ENCODE measurements at regions not wholly inside any gene's neighbourhood (a gene's known extent, or its start where the extent isn't known, plus 50 kb on each side); places are given as distances from the start of the nearest gene placed in this dataset.

GRCh38 chr1:168941640-168942039, 164.8 kb upstream of the ATP1B1 start:
- no peaks in the 10 kb centered on the region for H3K4me1 Mint-ChIP-seq
- peaks cover 2% of the 10 kb centered on the region for H3K9me3 Mint-ChIP-seq
- H3K27me3 Mint-ChIP-seq: peaks cover 32% of the 10 kb centered on the region
- no peak overlapping the region for H3K4me3 Mint-ChIP-seq
- no peaks in the 10 kb centered on the region for H3K36me3 Mint-ChIP-seq
- H3K27ac Mint-ChIP-seq: no peak overlapping the region
- ATAC-seq: no peak

DNA sequence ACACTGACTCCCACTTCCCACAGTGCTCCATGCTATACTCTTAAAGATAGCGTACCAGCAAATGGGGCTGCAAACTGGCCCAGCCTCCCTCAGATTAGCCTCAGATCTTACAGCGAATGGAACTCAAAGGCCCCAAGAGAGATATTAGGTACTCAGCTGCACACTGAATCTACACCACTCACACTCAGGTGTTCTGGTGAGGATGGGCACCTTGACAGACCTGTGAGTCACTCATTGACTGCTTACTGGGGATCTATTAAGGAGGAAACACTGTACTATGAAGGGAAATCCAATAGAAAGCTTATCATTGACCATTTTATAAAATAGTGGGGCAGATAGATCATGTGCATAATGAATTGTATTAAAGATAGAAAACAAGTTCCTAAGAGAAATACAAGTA, 164.3 kb upstream of the ATP1B1 start:
- H3K27ac Mint-ChIP-seq: no peak overlapping the region
- no peaks in the 10 kb centered on the region for H3K9me3 Mint-ChIP-seq
- no peak for ATAC-seq
- peaks cover 32% of the 10 kb centered on the region for H3K27me3 Mint-ChIP-seq
- no peak overlapping the region for H3K4me3 Mint-ChIP-seq
- no peaks in the 10 kb centered on the region for H3K4me1 Mint-ChIP-seq
- no peaks in the 10 kb centered on the region for H3K36me3 Mint-ChIP-seq

DNA sequence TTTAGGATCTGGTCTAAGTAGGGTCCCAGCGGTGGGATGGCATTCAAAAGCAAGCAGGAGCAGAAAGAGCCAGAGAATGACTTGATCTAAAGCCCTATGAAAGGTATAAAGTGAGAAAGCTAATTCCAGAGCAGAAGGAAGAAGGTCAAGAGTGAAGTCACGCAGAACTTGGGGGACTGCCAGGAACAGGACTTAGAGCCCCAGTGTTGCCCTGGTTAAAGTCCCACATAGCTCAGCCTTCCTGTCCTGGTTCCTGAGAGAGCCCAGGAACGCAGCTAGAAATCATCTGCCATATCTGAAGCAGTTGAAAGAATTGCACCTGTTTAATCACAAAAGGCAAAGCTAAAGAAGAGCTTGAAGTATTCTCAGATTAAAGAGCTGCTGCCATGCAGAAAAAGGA, 160.6 kb upstream of the ATP1B1 start:
- Mint-ChIP-seq H3K27ac (no peak overlapping the region), H3K27me3 (peaks cover 26% of the 10 kb centered on the region), H3K4me3 (no peak overlapping the region), H3K4me1 (no peaks in the 10 kb centered on the region), H3K36me3 (no peaks in the 10 kb centered on the region), H3K9me3 (no peaks in the 10 kb centered on the region)
- ATAC-seq: no peak

- Mint-ChIP-seq H3K27ac (no peak overlapping the region), H3K4me1 (no peaks in the 10 kb centered on the region), H3K4me3 (no peak overlapping the region), H3K36me3 (no peaks in the 10 kb centered on the region), H3K9me3 (no peaks in the 10 kb centered on the region), H3K27me3 (peaks cover 17% of the 10 kb centered on the region)
- no peak for ATAC-seq
These were observed 159.4 kb upstream of the ATP1B1 start for GRCh38 chr1:168947041-168947440.

GRCh38 chr1:168949672-168950071, 156.8 kb upstream of the ATP1B1 start:
- Mint-ChIP-seq H3K27ac (no peak overlapping the region), H3K4me1 (no peaks in the 10 kb centered on the region), H3K27me3 (no peaks in the 10 kb centered on the region), H3K4me3 (no peak overlapping the region), H3K9me3 (no peaks in the 10 kb centered on the region), H3K36me3 (no peaks in the 10 kb centered on the region)
- ATAC-seq: no peak

DNA sequence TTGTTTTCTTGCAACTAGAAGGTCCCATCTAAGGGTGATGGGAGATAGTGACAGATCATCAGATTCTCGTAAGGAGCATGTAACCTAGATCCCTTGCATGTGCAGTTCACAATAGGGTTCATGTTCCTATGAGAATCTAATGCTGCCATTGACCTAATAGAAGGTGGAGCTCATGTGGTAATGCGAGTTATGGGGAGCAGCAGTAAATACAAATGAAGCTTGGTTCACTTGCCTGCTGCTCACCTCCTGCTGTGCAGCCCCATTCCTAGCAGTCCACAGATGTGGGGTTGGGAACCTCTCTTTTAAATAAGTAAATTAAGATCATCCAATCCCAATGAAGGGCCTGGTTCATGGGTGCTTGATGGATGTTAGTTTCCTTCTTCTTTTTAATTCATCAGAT, 148.7 kb upstream of the ATP1B1 start:
- no peak for ATAC-seq
- no peaks in the 10 kb centered on the region for H3K36me3 Mint-ChIP-seq

GRCh38 chr1:168958562-168959289, 147.8 kb upstream of the ATP1B1 start:
- Mint-ChIP-seq H3K4me1 (no peaks in the 10 kb centered on the region), H3K27me3 (peaks cover 19% of the 10 kb centered on the region), H3K9me3 (no peaks in the 10 kb centered on the region), H3K36me3 (no peaks in the 10 kb centered on the region), H3K27ac (no peak overlapping the region), H3K4me3 (no peak overlapping the region)
- no peak for ATAC-seq

More for the DNA sequence above, 148.7 kb upstream of the ATP1B1 start:
- H3K27ac Mint-ChIP-seq: no peak overlapping the region
- no peaks in the 10 kb centered on the region for H3K4me1 Mint-ChIP-seq
- H3K27me3 Mint-ChIP-seq: peaks cover 19% of the 10 kb centered on the region
- no peaks in the 10 kb centered on the region for H3K9me3 Mint-ChIP-seq
- H3K4me3 Mint-ChIP-seq: no peak overlapping the region

DNA sequence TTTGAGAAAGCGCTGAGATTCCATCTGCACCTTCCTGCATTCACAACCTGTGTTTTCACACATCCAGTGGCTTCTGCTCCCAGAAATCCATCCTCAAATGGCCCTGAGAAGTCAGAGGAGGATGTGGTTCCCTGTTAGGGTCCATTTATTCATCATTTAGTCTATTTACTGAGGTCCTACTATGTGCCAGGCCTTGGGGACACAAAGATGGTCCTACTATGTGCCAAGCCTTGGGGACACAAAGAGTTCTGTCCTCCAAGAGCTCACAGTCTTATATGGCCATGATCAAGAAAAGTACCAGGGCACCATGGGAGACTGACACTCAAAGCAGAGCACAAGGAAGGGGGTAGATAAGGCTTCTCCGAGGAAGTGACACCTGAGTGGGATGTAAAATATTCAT, 147.1 kb upstream of the ATP1B1 start:
- no peak for ATAC-seq
- H3K27ac Mint-ChIP-seq: no peak overlapping the region
- no peaks in the 10 kb centered on the region for H3K9me3 Mint-ChIP-seq
- H3K4me1 Mint-ChIP-seq: no peaks in the 10 kb centered on the region
- H3K4me3 Mint-ChIP-seq: no peak overlapping the region
- no peaks in the 10 kb centered on the region for H3K36me3 Mint-ChIP-seq
- peaks cover 19% of the 10 kb centered on the region for H3K27me3 Mint-ChIP-seq

DNA sequence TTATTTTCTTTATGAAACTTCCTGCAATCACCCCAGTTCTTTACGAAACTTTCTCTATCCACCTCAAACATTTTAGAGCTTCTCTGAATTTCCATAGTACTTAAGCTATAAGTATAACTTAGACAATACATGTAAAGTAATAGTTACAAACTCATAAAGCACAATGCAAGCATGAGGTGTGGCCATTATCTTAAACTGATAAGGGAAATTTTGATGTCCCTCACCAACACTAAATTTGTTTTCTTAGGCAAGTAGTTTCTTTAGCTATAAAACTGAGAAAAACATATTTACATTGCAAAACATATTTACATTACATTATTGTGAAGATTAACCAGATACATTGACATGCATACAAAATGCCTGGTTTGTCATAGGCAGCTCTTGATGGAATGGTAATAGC, 146.4 kb upstream of the ATP1B1 start:
- Mint-ChIP-seq H3K27ac (no peak overlapping the region), H3K9me3 (no peaks in the 10 kb centered on the region), H3K4me1 (no peaks in the 10 kb centered on the region), H3K36me3 (no peaks in the 10 kb centered on the region), H3K4me3 (no peak overlapping the region), H3K27me3 (peaks cover 19% of the 10 kb centered on the region)
- no peak for ATAC-seq

GRCh38 chr1:168960595-168960994, 145.9 kb upstream of the ATP1B1 start:
- no peak for ATAC-seq
- H3K9me3 Mint-ChIP-seq: no peaks in the 10 kb centered on the region
- no peak overlapping the region for H3K4me3 Mint-ChIP-seq
- H3K4me1 Mint-ChIP-seq: no peaks in the 10 kb centered on the region
- H3K36me3 Mint-ChIP-seq: no peaks in the 10 kb centered on the region
- H3K27ac Mint-ChIP-seq: no peak overlapping the region
- peaks cover 19% of the 10 kb centered on the region for H3K27me3 Mint-ChIP-seq

DNA sequence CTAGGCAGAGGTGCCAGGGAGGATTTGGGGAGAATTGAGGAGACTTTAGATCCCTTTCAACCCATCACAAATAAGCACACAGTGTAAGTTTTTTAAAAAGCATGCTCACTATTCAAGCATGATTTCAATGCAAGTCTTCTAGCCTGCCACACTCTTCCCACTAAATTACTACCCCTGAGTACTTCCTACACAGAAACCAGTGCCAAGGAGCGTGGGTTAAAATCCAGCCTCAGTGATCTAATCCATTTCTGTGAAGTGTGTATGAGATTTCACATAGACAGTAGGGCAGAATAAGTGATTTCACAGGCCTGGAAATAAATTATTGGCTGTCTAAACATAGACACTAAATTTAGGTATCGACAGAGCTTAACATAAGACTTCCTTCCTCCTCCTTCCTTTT, 142.9 kb upstream of the ATP1B1 start:
- Mint-ChIP-seq H3K27ac (no peak overlapping the region), H3K36me3 (no peaks in the 10 kb centered on the region)

GRCh38 chr1:168964478-168964877, 142.0 kb upstream of the ATP1B1 start:
- no peaks in the 10 kb centered on the region for H3K9me3 Mint-ChIP-seq
- peak; percentile 61 for ATAC-seq
- H3K27me3 Mint-ChIP-seq: peaks cover 18% of the 10 kb centered on the region
- no peak overlapping the region for H3K27ac Mint-ChIP-seq
- no peak overlapping the region for H3K4me3 Mint-ChIP-seq
- no peaks in the 10 kb centered on the region for H3K4me1 Mint-ChIP-seq
- H3K36me3 Mint-ChIP-seq: no peaks in the 10 kb centered on the region

More for the DNA sequence above, 142.9 kb upstream of the ATP1B1 start:
- H3K27me3 Mint-ChIP-seq: peaks cover 19% of the 10 kb centered on the region
- no peak overlapping the region for H3K4me3 Mint-ChIP-seq
- H3K4me1 Mint-ChIP-seq: no peaks in the 10 kb centered on the region
- no peaks in the 10 kb centered on the region for H3K9me3 Mint-ChIP-seq
- ATAC-seq: no peak

DNA sequence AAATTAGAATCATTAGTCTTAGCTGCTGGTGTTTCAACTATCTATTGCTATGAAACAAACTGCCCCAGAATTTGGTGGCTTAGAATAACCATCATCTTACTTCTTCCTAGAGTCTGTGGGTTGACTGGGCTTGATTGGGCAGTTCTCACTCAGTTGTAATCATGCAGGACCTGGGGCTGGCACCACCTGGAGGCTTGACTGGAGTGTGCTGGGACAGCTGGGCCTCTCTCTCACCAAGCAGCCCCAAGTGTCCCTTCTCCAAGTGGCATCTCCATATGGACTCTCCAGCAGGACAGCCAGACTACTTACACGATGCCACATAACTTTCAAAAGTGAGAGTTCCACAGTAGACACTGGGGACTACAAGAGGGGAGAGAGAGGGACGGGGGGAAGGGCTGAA, 140.3 kb upstream of the ATP1B1 start:
- Mint-ChIP-seq H3K9me3 (no peaks in the 10 kb centered on the region), H3K4me1 (no peaks in the 10 kb centered on the region), H3K36me3 (no peaks in the 10 kb centered on the region), H3K27ac (no peak overlapping the region), H3K27me3 (peaks cover 16% of the 10 kb centered on the region), H3K4me3 (no peak overlapping the region)
- peak; percentile 39 for ATAC-seq

DNA sequence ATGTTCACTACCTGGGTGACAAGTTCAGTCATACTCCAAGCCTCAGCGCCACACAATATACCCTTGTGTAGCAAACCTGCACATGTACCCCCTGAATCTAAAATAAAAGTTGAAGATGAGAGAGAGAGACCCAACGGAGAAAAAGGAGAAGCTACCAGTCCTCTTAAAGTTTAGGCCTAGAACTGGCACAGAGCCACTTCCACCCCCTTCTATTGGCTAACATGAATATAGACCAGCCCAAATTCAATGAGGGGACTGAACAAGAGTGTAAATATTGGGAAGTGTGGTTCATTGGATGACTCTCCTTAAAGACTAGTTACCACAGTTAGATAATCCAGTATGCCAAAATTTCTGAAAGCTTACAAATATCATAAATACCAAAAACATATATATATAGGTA, 139.9 kb upstream of the ATP1B1 start:
- Mint-ChIP-seq H3K36me3 (no peaks in the 10 kb centered on the region), H3K27me3 (peaks cover 12% of the 10 kb centered on the region), H3K4me3 (no peak overlapping the region), H3K4me1 (no peaks in the 10 kb centered on the region), H3K9me3 (no peaks in the 10 kb centered on the region), H3K27ac (no peak overlapping the region)
- no peak for ATAC-seq

GRCh38 chr1:168970926-168971659, 135.4 kb upstream of the ATP1B1 start:
- Mint-ChIP-seq H3K36me3 (no peaks in the 10 kb centered on the region), H3K4me3 (no peak overlapping the region), H3K4me1 (no peaks in the 10 kb centered on the region), H3K27ac (no peak overlapping the region), H3K27me3 (peaks cover 10% of the 10 kb centered on the region), H3K9me3 (no peaks in the 10 kb centered on the region)
- ATAC-seq: no peak

- H3K27me3 Mint-ChIP-seq: peaks cover 10% of the 10 kb centered on the region
- H3K4me1 Mint-ChIP-seq: no peaks in the 10 kb centered on the region
- no peak for ATAC-seq
- no peaks in the 10 kb centered on the region for H3K9me3 Mint-ChIP-seq
- no peaks in the 10 kb centered on the region for H3K36me3 Mint-ChIP-seq
- H3K4me3 Mint-ChIP-seq: no peak overlapping the region
- H3K27ac Mint-ChIP-seq: no peak overlapping the region
These were observed 134.3 kb upstream of the ATP1B1 start for GRCh38 chr1:168972225-168972624.

Measured in stimulated activated memory B cell treated with anti-CD40 and anti-IgM and Interleukin-4, amounts not matched to agents 10 μg/mL and 1 μg/mL and 100 μg/mL, for 72 hours (primary cell).